ENCODE measurements at regions not wholly inside any gene's neighbourhood (a gene's known extent, or its start where the extent isn't known, plus 50 kb on each side); places are given as distances from the start of the nearest gene placed in this dataset.

- TF ChIP-seq NFRKB (IDR thresholded peaks at IDR 0.05): no peak
- no peak for TF ChIP-seq SUZ12 (IDR thresholded peaks at IDR 0.05)
- no peak for TF ChIP-seq L3MBTL2 (conservative IDR thresholded peaks at IDR 0.05)
- TF ChIP-seq ZNF384 (IDR thresholded peaks at IDR 0.05): no peak
- no peak for TF ChIP-seq FOXM1 (IDR thresholded peaks at IDR 0.05; ENCODE audit: borderline replicate concordance)
- TF ChIP-seq TARDBP (IDR thresholded peaks at IDR 0.05): no peak
- no peak for TF ChIP-seq ELF4 (IDR thresholded peaks at IDR 0.05)
- TF ChIP-seq ARNT (IDR thresholded peaks at IDR 0.05): no peak
- no peak for TF ChIP-seq LEF1 (IDR thresholded peaks at IDR 0.05; ENCODE audit: borderline replicate concordance)
- TF ChIP-seq SP1 (IDR thresholded peaks at IDR 0.05): no peak
- no peak for TF ChIP-seq CTBP1 (IDR thresholded peaks at IDR 0.05; ENCODE audit: borderline replicate concordance)
- TF ChIP-seq, protein P1, sequence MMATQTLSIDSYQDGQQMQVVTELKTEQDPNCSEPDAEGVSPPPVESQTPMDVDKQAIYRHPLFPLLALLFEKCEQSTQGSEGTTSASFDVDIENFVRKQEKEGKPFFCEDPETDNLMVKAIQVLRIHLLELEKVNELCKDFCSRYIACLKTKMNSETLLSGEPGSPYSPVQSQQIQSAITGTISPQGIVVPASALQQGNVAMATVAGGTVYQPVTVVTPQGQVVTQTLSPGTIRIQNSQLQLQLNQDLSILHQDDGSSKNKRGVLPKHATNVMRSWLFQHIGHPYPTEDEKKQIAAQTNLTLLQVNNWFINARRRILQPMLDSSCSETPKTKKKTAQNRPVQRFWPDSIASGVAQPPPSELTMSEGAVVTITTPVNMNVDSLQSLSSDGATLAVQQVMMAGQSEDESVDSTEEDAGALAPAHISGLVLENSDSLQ (IDR thresholded peaks at IDR 0.05): no peak
- TF ChIP-seq FOXK2 (IDR thresholded peaks at IDR 0.05): no peak
Observed at GRCh38 chr6:167467793-167468431, 143.0 kb downstream of the TTLL2 start.

Measured in HEK293T (cell line).